Right lobe of liver (tissue), 6 donors: ENCODE measurements at regions not wholly inside any gene's neighbourhood (a gene's known extent, or its start where the extent isn't known, plus 50 kb on each side); places are given as distances from the start of the nearest gene placed in this dataset.

Experiments used
- ATAC-seq, 4 donors: fragments of 200-7000 bp; cut with Tn5 transposase; one replicate each; pipeline ENCODE4 v1.9.1; 2020; ENCODE audit warnings: mild to moderate bottlenecking in 4 of 4, moderate library complexity in 4 of 4
- DNase-seq, 3 donors: peaks; one replicate each; pipeline ENCODE4 v3.0.0-alpha.2; 2020
- H3K27ac ChIP-seq, 3 donors: fragments of 200-600 bp; one replicate each; pipeline ENCODE4 v1.8.0; 2022
- H3K27me3 ChIP-seq, 2 donors: fragments of 200-600 bp; one replicate each; pipeline ENCODE4 v1.8.0; 2022
- H3K36me3 ChIP-seq, 4 donors: fragments of 200-600 bp; sonication (generic) in 1 of 4; one replicate each; pipeline versions ENCODE4 v1.5.1 to v1.8.0; 2017 to 2022; ENCODE audit warnings: control low read depth in 1 of 4
- H3K4me1 ChIP-seq, 4 donors: fragments of 200-600 bp; sonication (generic) in 1 of 4; one replicate each; pipeline versions ENCODE4 v1.5.1 to v1.8.0; 2017 to 2022; ENCODE audit warnings: control low read depth in 1 of 4
- H3K4me3 ChIP-seq, 3 donors: fragments of 200-600 bp; one replicate each; pipeline ENCODE4 v1.8.0; 2022
- H3K9me3 ChIP-seq, 4 donors: fragments of 200-600 bp; sonication (generic) in 1 of 4; one replicate each; pipeline versions ENCODE4 v1.5.1 to v1.8.0; 2017 to 2022; ENCODE audit warnings: control low read depth in 1 of 4
- POLR2A ChIP-seq: fragments of 450-650 bp; IDR thresholded peaks from one replicate; pipeline ENCODE4 v1.6.1; 2017; ENCODE audit warnings: antibody characterized with exemption, mild to moderate bottlenecking
- WGBS: methylation state at CpG from one replicate; pipeline ENCODE4 v1.1.6; 2018; ENCODE audit warnings: low coverage, low lambda C conversion rate; ENCODE audit not compliant: insufficient coverage; ENCODE audit errors: missing lambda C conversion rate; 5-methylcytosine and 5-hydroxymethylcytosine counted together
- intact Hi-C, 2 donors: fragments of 100-400 bp; cut with DNase I; formaldehyde crosslinking; loops; one replicate each; pipeline versions ENCODE4 v1.11.2 to v1.14.1; 2022
- TF ChIP-seq, protein P1 (sequence below), 4 donors: fragments of 200-600 bp in 3 of 4; fragments of 450-650 bp in 1 of 4; IDR thresholded peaks; one replicate each; pipeline versions ENCODE4 v1.5.1 to v1.8.0; 2016 to 2022; ENCODE audit warnings: antibody characterized with exemption in 4 of 4, mild to moderate bottlenecking in 2 of 4
- donor health status: DM: no; HTN: yes; CAD: no.
- donor health status: DM: no; HTN: no; CAD: no.
- donor health status: DM: no; HTN: no; CAD: no.
- donor health status: DM: no; HTN: yes; CAD: no.
- donor health status: DM: no; HTN: yes; CAD: no.

DNA sequence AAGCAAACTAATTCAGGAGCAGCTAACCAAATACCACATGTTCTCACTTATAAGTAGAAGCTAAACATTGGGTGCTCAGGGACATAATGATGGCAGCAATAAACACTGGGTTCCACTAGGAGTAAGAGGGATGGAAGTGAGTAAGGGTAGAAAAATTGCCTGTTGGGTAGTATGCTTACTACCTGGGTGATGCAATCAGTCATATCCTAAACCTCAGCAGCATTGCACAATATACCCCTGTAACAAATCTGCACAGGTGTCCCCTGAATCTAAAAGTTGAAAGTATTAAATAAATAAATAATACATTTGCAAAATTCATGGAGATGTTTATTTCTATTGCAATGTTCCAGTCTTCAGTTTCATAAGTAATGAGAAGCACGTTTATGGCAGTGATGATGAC is 409.8 kb upstream of the FOXG1 start:
- ATAC-seq (no peak), DNase-seq (no peak)
- intact Hi-C loops, result no loop called here
- 6% methylated on average over 1 of the region's 1 CpG for WGBS
- Histone ChIP-seq H3K27me3 (no peaks in the 10 kb centered on the region), H3K27ac (no peak overlapping the region), H3K4me3 (no peak overlapping the region), H3K36me3 (no peaks in the 10 kb centered on the region), H3K9me3 (no peaks in the 10 kb centered on the region), H3K4me1 (no peaks in the 10 kb centered on the region)
- TF ChIP-seq, protein P1, sequence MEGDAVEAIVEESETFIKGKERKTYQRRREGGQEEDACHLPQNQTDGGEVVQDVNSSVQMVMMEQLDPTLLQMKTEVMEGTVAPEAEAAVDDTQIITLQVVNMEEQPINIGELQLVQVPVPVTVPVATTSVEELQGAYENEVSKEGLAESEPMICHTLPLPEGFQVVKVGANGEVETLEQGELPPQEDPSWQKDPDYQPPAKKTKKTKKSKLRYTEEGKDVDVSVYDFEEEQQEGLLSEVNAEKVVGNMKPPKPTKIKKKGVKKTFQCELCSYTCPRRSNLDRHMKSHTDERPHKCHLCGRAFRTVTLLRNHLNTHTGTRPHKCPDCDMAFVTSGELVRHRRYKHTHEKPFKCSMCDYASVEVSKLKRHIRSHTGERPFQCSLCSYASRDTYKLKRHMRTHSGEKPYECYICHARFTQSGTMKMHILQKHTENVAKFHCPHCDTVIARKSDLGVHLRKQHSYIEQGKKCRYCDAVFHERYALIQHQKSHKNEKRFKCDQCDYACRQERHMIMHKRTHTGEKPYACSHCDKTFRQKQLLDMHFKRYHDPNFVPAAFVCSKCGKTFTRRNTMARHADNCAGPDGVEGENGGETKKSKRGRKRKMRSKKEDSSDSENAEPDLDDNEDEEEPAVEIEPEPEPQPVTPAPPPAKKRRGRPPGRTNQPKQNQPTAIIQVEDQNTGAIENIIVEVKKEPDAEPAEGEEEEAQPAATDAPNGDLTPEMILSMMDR (IDR thresholded peaks at IDR 0.05), result no peak
- no peak for TF ChIP-seq POLR2A

DNA sequence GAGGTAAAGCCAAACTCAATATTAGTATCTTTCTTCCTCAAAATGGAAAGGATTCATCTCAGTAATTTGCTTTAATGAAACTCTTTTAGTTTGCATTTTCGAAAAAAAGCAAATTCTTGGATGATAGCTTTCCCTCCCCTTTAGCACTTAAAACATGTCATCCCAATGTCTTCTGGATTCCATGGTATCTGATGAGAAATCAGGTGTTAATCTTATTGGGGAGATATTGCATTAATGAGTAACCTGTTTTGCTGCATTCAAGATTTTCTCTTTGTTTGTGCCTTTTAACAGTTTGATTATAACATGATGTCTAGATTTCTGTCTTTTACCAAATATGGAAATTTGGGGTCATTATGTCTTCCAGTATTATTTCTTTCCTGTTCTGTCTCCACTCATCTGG is 405.1 kb upstream of the FOXG1 start:
- no peak for ATAC-seq
- Histone ChIP-seq H3K27me3 (no peaks in the 10 kb centered on the region), H3K4me3 (no peak overlapping the region), H3K36me3 (no peaks in the 10 kb centered on the region), H3K4me1 (no peaks in the 10 kb centered on the region), H3K9me3 (no peaks in the 10 kb centered on the region), H3K27ac (no peak overlapping the region)
- no peak for DNase-seq
- TF ChIP-seq, protein P1 (IDR thresholded peaks at IDR 0.05), result no peak
- no peak for TF ChIP-seq POLR2A
- WGBS, result 52% methylated on average over 1 of the region's 1 CpG
- intact Hi-C loops, result no loop called here

DNA sequence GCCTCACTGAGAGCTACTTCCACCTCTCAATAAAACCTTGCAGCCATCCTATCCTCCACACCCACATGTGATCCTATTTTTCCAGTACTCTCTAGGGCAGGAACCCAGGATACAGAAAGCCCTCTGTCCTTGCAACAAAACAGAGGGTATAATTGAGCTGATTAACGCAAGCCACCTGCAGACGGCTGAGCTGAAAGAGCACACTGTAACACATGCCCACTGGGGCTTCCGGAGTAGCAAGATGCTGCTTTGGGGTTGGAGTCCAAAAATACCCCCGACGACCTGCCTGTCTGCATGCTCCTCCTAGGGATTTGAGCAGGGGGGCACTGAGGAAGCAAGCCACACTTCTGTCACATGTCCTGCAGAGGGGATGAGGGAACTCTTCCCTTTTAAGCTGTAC is 401.1 kb upstream of the FOXG1 start:
- DNase-seq (no peak), ATAC-seq (no peak)
- Histone ChIP-seq H3K4me3 (no peak overlapping the region), H3K4me1 (no peaks in the 10 kb centered on the region), H3K27me3 (no peaks in the 10 kb centered on the region), H3K27ac (no peak overlapping the region), H3K9me3 (no peaks in the 10 kb centered on the region), H3K36me3 (no peaks in the 10 kb centered on the region)
- intact Hi-C loops, result no loop called here
- WGBS, result no CpG with 5 or more reads among the region's 5 CpGs
- TF ChIP-seq, protein P1 (IDR thresholded peaks at IDR 0.05), result no peak
- TF ChIP-seq POLR2A, result no peak

DNA sequence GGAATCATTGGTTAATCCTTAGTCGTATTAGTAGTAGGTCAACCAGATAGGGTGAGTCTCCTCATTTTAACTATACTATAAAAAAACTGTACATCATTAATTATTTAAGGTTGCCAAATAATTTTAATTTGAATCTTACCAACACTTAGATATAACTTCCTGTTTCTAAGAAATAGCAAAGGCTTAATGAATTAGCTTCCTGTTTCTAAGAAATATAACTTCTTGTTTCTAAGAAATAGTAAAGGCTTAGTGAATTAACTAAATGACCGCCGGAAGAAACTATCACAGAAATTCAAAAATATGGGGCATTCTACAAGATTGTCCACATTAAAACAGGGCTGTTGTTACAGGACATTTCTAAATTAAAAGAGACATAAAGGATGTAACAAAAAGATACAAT is 392.9 kb upstream of the FOXG1 start:
- TF ChIP-seq, protein P1 (IDR thresholded peaks at IDR 0.05), result no peak
- TF ChIP-seq POLR2A, result no peak
- WGBS, result 42% methylated on average over 3 of the region's 3 CpGs
- Histone ChIP-seq H3K27me3 (no peaks in the 10 kb centered on the region), H3K4me1 (no peaks in the 10 kb centered on the region), H3K4me3 (no peak overlapping the region), H3K9me3 (no peaks in the 10 kb centered on the region), H3K27ac (no peak overlapping the region), H3K36me3 (no peaks in the 10 kb centered on the region)
- intact Hi-C loops, result no loop called here
- ATAC-seq, result no peak
- DNase-seq, result no peak

DNA sequence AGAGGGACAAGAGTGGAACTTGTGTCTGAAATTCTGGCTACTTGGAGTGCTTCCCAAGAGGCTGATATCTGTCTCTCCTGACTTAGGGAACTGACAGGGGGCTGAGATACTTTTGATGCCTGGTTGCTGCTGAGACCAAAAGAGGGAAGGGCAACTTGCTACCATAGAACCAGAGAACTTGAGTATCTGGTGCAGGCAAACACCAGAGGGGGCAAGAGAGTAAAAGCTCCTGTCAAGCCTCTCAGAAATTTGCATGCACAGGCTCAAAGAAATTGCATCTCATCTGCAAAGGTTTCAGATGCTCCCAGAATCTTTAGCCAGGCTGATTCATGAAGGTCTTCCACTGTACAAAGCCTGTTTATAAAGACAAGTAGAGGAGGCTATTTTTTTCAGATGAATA is 391.3 kb upstream of the FOXG1 start:
- intact Hi-C loops, result no loop called here
- TF ChIP-seq POLR2A, result no peak
- TF ChIP-seq, protein P1 (IDR thresholded peaks at IDR 0.05), result peak in 3 of 4 donors; percentile 5 to 40 (median 7)
- Histone ChIP-seq H3K27ac (no peak overlapping the region), H3K4me3 (no peak overlapping the region), H3K27me3 (no peaks in the 10 kb centered on the region), H3K36me3 (no peaks in the 10 kb centered on the region), H3K4me1 (no peaks in the 10 kb centered on the region), H3K9me3 (no peaks in the 10 kb centered on the region)
- ATAC-seq, result peak in 1 of 4 donors; percentile 28
- DNase-seq, result no peak
